Loucy (cell line): ENCODE measurements at regions not wholly inside any gene's neighbourhood (a gene's known extent, or its start where the extent isn't known, plus 50 kb on each side); places are given as distances from the start of the nearest gene placed in this dataset.
A peak's percentile ranks its signal among the peaks of the same experiment; 100 is the strongest.

ENCODE experiments used
- H2AFZ ChIP-seq: fragments of 200-600 bp; sonication (generic); 2 replicates; pipeline ENCODE4 v1.6.0; 2016; ENCODE audit warnings: antibody characterized with exemption, mild to moderate bottlenecking, low read length, moderate library complexity
- H3F3A ChIP-seq: fragments of 200-600 bp; 2 replicates; pipeline ENCODE4 v1.6.0; 2016; ENCODE audit warnings: antibody characterized with exemption, low read depth, mild to moderate bottlenecking
- H3K27me3 ChIP-seq: fragments of 200-600 bp; sonication (generic); 2 replicates; pipeline ENCODE4 v1.6.1; 2014; ENCODE audit warnings: low read length, mild to moderate bottlenecking; ENCODE audit not compliant: insufficient read depth, poor library complexity, severe bottlenecking
- H3K36me3 ChIP-seq: fragments of 200-600 bp; sonication (generic); 2 replicates; pipeline ENCODE4 v1.6.1; 2016; ENCODE audit warnings: low read length; ENCODE audit not compliant: insufficient read depth
- H3K4me1 ChIP-seq: fragments of 200-600 bp; sonication (generic); 2 replicates; pipeline ENCODE4 v1.5.1; 2014; ENCODE audit warnings: low read length, mild to moderate bottlenecking; ENCODE audit not compliant: insufficient read depth, poor library complexity, severe bottlenecking
- H3K4me2 ChIP-seq: fragments of 200-600 bp; sonication (generic); 2 replicates; pipeline ENCODE4 v1.6.0; 2014; ENCODE audit warnings: antibody characterized with exemption, low read length, low read depth, mild to moderate bottlenecking; ENCODE audit not compliant: poor library complexity, severe bottlenecking
- H3K4me3 ChIP-seq: fragments of 200-600 bp; sonication (generic); 2 replicates; pipeline ENCODE4 v1.5.1; 2014; ENCODE audit warnings: low read length, mild to moderate bottlenecking, mixed read lengths; ENCODE audit not compliant: poor library complexity, severe bottlenecking
- H3K79me2 ChIP-seq: fragments of 200-600 bp; sonication (generic); 2 replicates; pipeline ENCODE4 v1.6.1; 2014; ENCODE audit warnings: low read length; ENCODE audit not compliant: insufficient read depth
- H3K9ac ChIP-seq: fragments of 200-600 bp; sonication (generic); 2 replicates; pipeline ENCODE4 v1.6.0; 2014; ENCODE audit warnings: mild to moderate bottlenecking, low read depth, low read length, moderate library complexity; ENCODE audit not compliant: poor library complexity, severe bottlenecking
- H3K9me2 ChIP-seq: fragments of 200-600 bp; sonication (generic); replicated peaks from 2 replicates; pipeline ENCODE4 v1.6.1; 2016; ENCODE audit warnings: low read depth, low read length, mixed read lengths
- H3K9me3 ChIP-seq: fragments of 200-600 bp; sonication (generic); 2 replicates; pipeline ENCODE4 v1.6.1; 2014; ENCODE audit warnings: mild to moderate bottlenecking, antibody characterized with exemption, low read length, low read depth; ENCODE audit not compliant: insufficient read depth
- H4K20me1 ChIP-seq: fragments of 200-600 bp; sonication (generic); 2 replicates; pipeline ENCODE4 v1.6.0; 2014; ENCODE audit warnings: antibody characterized with exemption, low read length, mild to moderate bottlenecking; ENCODE audit not compliant: insufficient read depth, poor library complexity, severe bottlenecking
- CTCF ChIP-seq: fragments of 200-600 bp; sonication (generic); conservative IDR thresholded peaks from 2 replicates; pipeline ENCODE4 v1.5.1; 2014; ENCODE audit warnings: mild to moderate bottlenecking, antibody characterized with exemption, low read length
- EZH2phosphoT487 ChIP-seq: fragments of 200-600 bp; IDR thresholded peaks from 2 replicates; pipeline ENCODE4 v1.6.1; 2018; ENCODE audit warnings: antibody characterized with exemption, mild to moderate bottlenecking, moderate library complexity, borderline replicate concordance

DNA sequence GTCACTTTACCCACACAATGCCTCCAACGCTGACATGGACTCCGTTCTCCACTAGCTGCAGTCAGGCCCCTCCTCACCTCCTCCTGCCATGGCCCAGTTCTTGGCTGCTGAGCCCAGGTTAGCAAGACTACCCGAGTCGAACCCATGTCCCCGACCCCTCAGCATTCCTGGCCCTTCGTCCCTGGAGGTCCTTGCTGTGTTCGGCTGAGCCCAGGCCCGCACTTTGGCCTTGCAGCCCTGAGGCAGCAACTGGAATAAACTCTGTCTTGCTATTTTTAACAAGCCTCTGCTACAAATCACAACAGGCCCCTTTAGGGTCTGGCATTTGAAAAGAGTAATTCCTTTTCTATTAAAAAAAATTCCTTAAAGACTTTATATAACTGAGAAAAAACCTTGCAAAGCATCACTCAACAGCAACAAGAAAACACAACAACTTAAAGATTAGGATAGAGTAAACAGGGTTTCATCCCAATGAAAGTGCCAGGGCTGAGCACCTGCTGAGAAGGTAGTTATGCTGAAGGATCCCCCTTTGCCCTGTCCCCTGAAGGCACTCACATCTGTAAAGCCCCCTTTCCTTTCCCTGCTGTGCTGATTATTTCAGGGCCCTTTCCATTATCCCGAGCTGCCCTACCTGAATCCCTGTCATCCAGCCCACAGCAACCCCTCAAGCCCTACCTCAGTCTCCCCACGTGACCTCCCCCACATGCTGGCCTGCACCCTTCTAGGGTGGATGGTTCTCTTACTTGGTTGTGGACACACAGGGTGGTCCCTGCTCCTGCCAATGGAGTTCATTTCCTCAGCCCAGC lies 120.0 kb upstream of the SNTG2 start:
- peaks cover 11% of the 10 kb centered on the region for H3K27me3 ChIP-seq
- no peak overlapping the region for H3K4me2 ChIP-seq
- H3K79me2 ChIP-seq = no peaks in the 10 kb centered on the region
- H3K9me2 ChIP-seq = no peaks in the 10 kb centered on the region
- H2AFZ ChIP-seq = no peak overlapping the region
- no peak overlapping the region for H3K4me3 ChIP-seq
- no peak overlapping the region for H3K9ac ChIP-seq
- H3K9me3 ChIP-seq = no peaks in the 10 kb centered on the region
- no peaks in the 10 kb centered on the region for H3F3A ChIP-seq
- H4K20me1 ChIP-seq = no peaks in the 10 kb centered on the region
- H3K36me3 ChIP-seq = no peaks in the 10 kb centered on the region
- H3K4me1 ChIP-seq = no peaks in the 10 kb centered on the region
- TF ChIP-seq EZH2phosphoT487 = no peak
- no peak for TF ChIP-seq CTCF

GRCh38 chr2:829047-829446 lies 121.6 kb upstream of the SNTG2 start:
- Histone ChIP-seq H3K36me3 (no peaks in the 10 kb centered on the region), H3K4me2 (no peak overlapping the region), H4K20me1 (no peaks in the 10 kb centered on the region), H3K9me2 (no peaks in the 10 kb centered on the region), H3K9ac (no peak overlapping the region), H3K27me3 (peaks cover 11% of the 10 kb centered on the region), H3K79me2 (no peaks in the 10 kb centered on the region), H3K9me3 (no peaks in the 10 kb centered on the region), H3K4me1 (no peaks in the 10 kb centered on the region), H3F3A (no peaks in the 10 kb centered on the region), H2AFZ (no peak overlapping the region), H3K4me3 (no peak overlapping the region)
- TF ChIP-seq EZH2phosphoT487 (no peak), CTCF (no peak)

GRCh38 chr2:824954-825353 lies 125.7 kb upstream of the SNTG2 start:
- H3F3A ChIP-seq = no peaks in the 10 kb centered on the region
- peak overlapping the region; percentile 24 for H3K4me2 ChIP-seq
- H3K79me2 ChIP-seq = no peaks in the 10 kb centered on the region
- H2AFZ ChIP-seq = no peak overlapping the region
- no peaks in the 10 kb centered on the region for H3K9me2 ChIP-seq
- no peak for TF ChIP-seq CTCF
- no peak for TF ChIP-seq EZH2phosphoT487
- H4K20me1 ChIP-seq = no peaks in the 10 kb centered on the region
- H3K27me3 ChIP-seq = peaks cover 11% of the 10 kb centered on the region
- H3K9me3 ChIP-seq = no peaks in the 10 kb centered on the region
- H3K9ac ChIP-seq = no peak overlapping the region
- H3K4me3 ChIP-seq = no peak overlapping the region
- no peaks in the 10 kb centered on the region for H3K36me3 ChIP-seq
- no peaks in the 10 kb centered on the region for H3K4me1 ChIP-seq
